Mesothelial cell of epicardium (in vitro differentiated cells): ENCODE measurements at regions not wholly inside any gene's neighbourhood (a gene's known extent, or its start where the extent isn't known, plus 50 kb on each side); places are given as distances from the start of the nearest gene placed in this dataset.

ENCODE experiments used
- DNase-seq, 2 experiments: peaks; one replicate each; pipeline ENCODE4 v3.0.0; 2021; ENCODE audit warnings: low spot score in 2 of 2; ENCODE audit not compliant: unreplicated experiment in 2 of 2
- H3K27ac Mint-ChIP-seq: 2 replicates; pipeline ENCODE4 v1.8.0; 2021; ENCODE audit warnings: mixed read lengths
- H3K27me3 Mint-ChIP-seq: 2 replicates; pipeline ENCODE4 v1.8.0; 2021; ENCODE audit warnings: low read depth, mixed read lengths
- H3K36me3 Mint-ChIP-seq: 2 replicates; pipeline ENCODE4 v1.8.0; 2021; ENCODE audit warnings: mixed read lengths
- H3K4me1 Mint-ChIP-seq: 2 replicates; pipeline ENCODE4 v1.8.0; 2021; ENCODE audit warnings: mixed read lengths
- H3K4me3 Mint-ChIP-seq: 2 replicates; pipeline ENCODE4 v1.8.0; 2021; ENCODE audit warnings: mild to moderate bottlenecking, moderate library complexity, mixed read lengths
- H3K9me3 Mint-ChIP-seq: 2 replicates; pipeline ENCODE4 v1.8.0; 2021; ENCODE audit warnings: mixed read lengths
- CTCF ChIP-seq: fragments of 200-600 bp; sonication (generic); IDR thresholded peaks from one replicate; pipeline ENCODE4 v1.5.0; 2021; ENCODE audit warnings: antibody characterized with exemption; ENCODE audit not compliant: unreplicated experiment

DNA sequence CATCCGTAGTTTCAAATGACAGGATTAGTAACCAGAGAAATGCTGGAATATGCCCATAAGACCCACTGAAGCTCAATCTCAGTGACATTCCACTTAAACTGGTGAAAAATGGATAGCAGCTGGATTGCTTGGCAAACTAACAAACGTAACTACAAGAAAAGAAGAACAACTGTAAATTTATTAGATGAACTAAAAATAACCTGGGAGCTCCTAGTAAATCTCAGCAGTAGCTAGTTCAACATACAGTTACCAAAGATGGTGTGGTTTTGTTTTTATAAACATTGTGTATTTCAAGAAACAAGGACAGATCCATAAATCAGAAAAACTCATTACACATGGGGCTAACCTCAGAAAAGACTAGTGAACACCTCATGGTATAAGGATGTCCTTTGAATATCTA lies 531.9 kb downstream of the XIRP2 start:
- Mint-ChIP-seq H3K4me1 (peaks cover 3% of the 10 kb centered on the region), H3K36me3 (no peaks in the 10 kb centered on the region), H3K27ac (no peak overlapping the region), H3K4me3 (no peak overlapping the region), H3K27me3 (no peaks in the 10 kb centered on the region), H3K9me3 (peaks cover 10% of the 10 kb centered on the region)
- TF ChIP-seq CTCF, result no peak
- no peak for DNase-seq

- no peaks in the 10 kb centered on the region for H3K36me3 Mint-ChIP-seq
- no peaks in the 10 kb centered on the region for H3K27me3 Mint-ChIP-seq
- no peak overlapping the region for H3K27ac Mint-ChIP-seq
- no peak overlapping the region for H3K4me3 Mint-ChIP-seq
- H3K9me3 Mint-ChIP-seq, result peaks cover 37% of the 10 kb centered on the region
- TF ChIP-seq CTCF, result no peak
- DNase-seq, result no peak
- peaks cover under 1% of the 10 kb centered on the region for H3K4me1 Mint-ChIP-seq
Observed at GRCh38 chr2:167415068-167415467, 526.8 kb downstream of the XIRP2 start.

- no peaks in the 10 kb centered on the region for H3K27me3 Mint-ChIP-seq
- H3K9me3 Mint-ChIP-seq, result peaks cover 48% of the 10 kb centered on the region
- no peak for DNase-seq
- H3K4me1 Mint-ChIP-seq, result no peaks in the 10 kb centered on the region
- H3K36me3 Mint-ChIP-seq, result no peaks in the 10 kb centered on the region
- H3K27ac Mint-ChIP-seq, result no peak overlapping the region
- no peak overlapping the region for H3K4me3 Mint-ChIP-seq
- no peak for TF ChIP-seq CTCF
Observed at GRCh38 chr2:167411367-167411766, 523.1 kb downstream of the XIRP2 start.

GRCh38 chr2:167406558-167406957 lies 518.3 kb downstream of the XIRP2 start:
- Mint-ChIP-seq H3K4me1 (no peaks in the 10 kb centered on the region), H3K9me3 (peaks cover 25% of the 10 kb centered on the region), H3K27me3 (no peaks in the 10 kb centered on the region), H3K27ac (no peak overlapping the region), H3K36me3 (no peaks in the 10 kb centered on the region), H3K4me3 (no peak overlapping the region)
- TF ChIP-seq CTCF, result no peak
- DNase-seq, result no peak

- H3K4me3 Mint-ChIP-seq, result no peak overlapping the region
- DNase-seq, result no peak
- peaks cover 18% of the 10 kb centered on the region for H3K9me3 Mint-ChIP-seq
- H3K36me3 Mint-ChIP-seq, result no peaks in the 10 kb centered on the region
- H3K27ac Mint-ChIP-seq, result no peak overlapping the region
- TF ChIP-seq CTCF, result no peak
- no peaks in the 10 kb centered on the region for H3K27me3 Mint-ChIP-seq
- H3K4me1 Mint-ChIP-seq, result no peaks in the 10 kb centered on the region
Observed at GRCh38 chr2:167404627-167405284, 516.5 kb downstream of the XIRP2 start.

GRCh38 chr2:167401309-167401708 lies 513.0 kb downstream of the XIRP2 start:
- Mint-ChIP-seq H3K9me3 (peaks cover 13% of the 10 kb centered on the region), H3K4me1 (no peaks in the 10 kb centered on the region), H3K27ac (no peak overlapping the region)

More at GRCh38 chr2:167401309-167401708, 513.0 kb downstream of the XIRP2 start:
- no peak overlapping the region for H3K4me3 Mint-ChIP-seq
- no peak for DNase-seq
- no peaks in the 10 kb centered on the region for H3K36me3 Mint-ChIP-seq
- H3K27me3 Mint-ChIP-seq, result no peaks in the 10 kb centered on the region
- TF ChIP-seq CTCF, result no peak
